ENCODE measurements at regions not wholly inside any gene's neighbourhood (a gene's known extent, or its start where the extent isn't known, plus 50 kb on each side); places are given as distances from the start of the nearest gene placed in this dataset.

DNA sequence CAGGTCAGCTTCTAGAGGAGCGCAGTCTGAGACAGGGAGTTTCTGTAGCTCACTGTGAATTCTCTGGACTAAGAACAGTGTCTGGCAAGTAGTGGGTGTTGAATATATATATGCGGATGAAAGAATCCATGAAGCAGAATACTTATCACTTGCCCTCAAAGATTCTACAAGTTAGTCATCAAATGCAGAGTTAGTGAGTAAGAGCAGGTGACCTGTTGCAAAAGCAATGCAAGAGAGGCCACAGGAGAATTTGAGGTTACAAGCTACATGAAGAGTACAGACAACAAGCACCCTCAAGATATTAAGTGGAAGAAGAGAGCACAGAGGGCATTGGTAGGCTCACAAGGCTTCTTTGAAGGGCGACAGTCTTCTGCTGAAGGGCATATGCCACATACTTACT lies 103.4 kb upstream of the BTBD3 start:
- TF ChIP-seq SPI1 (IDR thresholded peaks at IDR 0.05; ENCODE audit: low read depth, low read length) (no peak), TAF1 (IDR thresholded peaks at IDR 0.05; ENCODE audit: low read depth, low read length) (no peak), POLR2A (IDR thresholded peaks at IDR 0.05; ENCODE audit: low read depth, low read length) (no peak), POLR2AphosphoS5 (IDR thresholded peaks at IDR 0.05; ENCODE audit: low read depth, low read length) (no peak), PAX5 (IDR thresholded peaks at IDR 0.05; ENCODE audit: insufficient read depth, low read length, severe bottlenecking) (no peak)
